Upper lobe of left lung (tissue), 4 donors: ENCODE measurements at regions not wholly inside any gene's neighbourhood (a gene's known extent, or its start where the extent isn't known, plus 50 kb on each side); places are given as distances from the start of the nearest gene placed in this dataset.

Source experiments
- CTCF ChIP-seq, 6 experiments: fragments of 450-650 bp in 4 of 6; fragments of 200-600 bp in 2 of 6; sonication (generic) in 2 of 6; IDR thresholded peaks; one replicate each; pipeline ENCODE4 v1.5.1; 2016 to 2019; ENCODE audit warnings: antibody characterized with exemption in 6 of 6
- EP300 ChIP-seq, 4 donors: sonication (generic); formaldehyde crosslinking; IDR thresholded peaks; one replicate each; pipeline ENCODE4 v1.5.1; 2017; ENCODE audit warnings: antibody characterized with exemption in 4 of 4, control low read depth in 2 of 4
- POLR2A ChIP-seq, 4 donors: fragments of 450-650 bp; IDR thresholded peaks; one replicate each; pipeline ENCODE4 v1.5.1; 2016 to 2017; ENCODE audit warnings: antibody characterized with exemption in 4 of 4, mild to moderate bottlenecking in 2 of 4
- POLR2AphosphoS5 ChIP-seq, 2 donors: sonication (generic); formaldehyde crosslinking; IDR thresholded peaks; one replicate each; pipeline ENCODE4 v1.5.1; 2017; ENCODE audit warnings: antibody characterized with exemption in 2 of 2

- no peak for TF ChIP-seq POLR2AphosphoS5 (IDR thresholded peaks at IDR 0.05)
- TF ChIP-seq CTCF (IDR thresholded peaks at IDR 0.05) = no peak
- no peak for TF ChIP-seq POLR2A (IDR thresholded peaks at IDR 0.05)
- TF ChIP-seq EP300 (IDR thresholded peaks at IDR 0.05) = no peak
Measured at GRCh38 chr2:12259493-12259892, 457.2 kb upstream of the TRIB2 start.
